Testis (tissue), 2 donors: ENCODE measurements at regions not wholly inside any gene's neighbourhood (a gene's known extent, or its start where the extent isn't known, plus 50 kb on each side); places are given as distances from the start of the nearest gene placed in this dataset.

Experiments
- POLR2A ChIP-seq: fragments of 450-650 bp; IDR thresholded peaks from one replicate; pipeline ENCODE4 v1.6.1; 2017; ENCODE audit warnings: antibody characterized with exemption, mild to moderate bottlenecking, moderate library complexity
- TF ChIP-seq, protein P1 (sequence below), 3 experiments: fragments of 450-650 bp in 2 of 3; fragments of 200-600 bp in 1 of 3; sonication (generic) in 1 of 3; IDR thresholded peaks; one replicate each; pipeline ENCODE4 v1.5.1; 2016 to 2019; ENCODE audit warnings: antibody characterized with exemption in 3 of 3, mild to moderate bottlenecking in 2 of 3, moderate library complexity in 1 of 3

DNA sequence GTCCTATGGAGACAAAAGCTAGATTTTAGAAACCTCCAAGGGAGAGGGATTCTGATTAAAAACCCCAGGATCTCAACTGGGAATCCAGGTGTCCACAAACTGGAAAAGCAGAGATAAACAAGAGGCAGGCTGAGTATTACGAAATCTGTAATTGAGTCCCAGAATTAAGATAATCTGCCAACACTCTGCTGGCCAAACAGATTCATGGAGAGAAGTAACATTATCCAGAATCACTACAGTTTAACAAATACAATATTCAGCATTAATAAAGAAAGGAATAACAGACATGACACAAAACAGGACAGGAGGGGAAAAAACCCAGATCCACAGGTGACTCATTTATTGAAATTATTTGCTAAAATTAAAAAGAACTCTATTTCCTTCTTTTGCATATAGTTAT is 227.2 kb upstream of the NANOGP8 start:
- TF ChIP-seq, protein P1, sequence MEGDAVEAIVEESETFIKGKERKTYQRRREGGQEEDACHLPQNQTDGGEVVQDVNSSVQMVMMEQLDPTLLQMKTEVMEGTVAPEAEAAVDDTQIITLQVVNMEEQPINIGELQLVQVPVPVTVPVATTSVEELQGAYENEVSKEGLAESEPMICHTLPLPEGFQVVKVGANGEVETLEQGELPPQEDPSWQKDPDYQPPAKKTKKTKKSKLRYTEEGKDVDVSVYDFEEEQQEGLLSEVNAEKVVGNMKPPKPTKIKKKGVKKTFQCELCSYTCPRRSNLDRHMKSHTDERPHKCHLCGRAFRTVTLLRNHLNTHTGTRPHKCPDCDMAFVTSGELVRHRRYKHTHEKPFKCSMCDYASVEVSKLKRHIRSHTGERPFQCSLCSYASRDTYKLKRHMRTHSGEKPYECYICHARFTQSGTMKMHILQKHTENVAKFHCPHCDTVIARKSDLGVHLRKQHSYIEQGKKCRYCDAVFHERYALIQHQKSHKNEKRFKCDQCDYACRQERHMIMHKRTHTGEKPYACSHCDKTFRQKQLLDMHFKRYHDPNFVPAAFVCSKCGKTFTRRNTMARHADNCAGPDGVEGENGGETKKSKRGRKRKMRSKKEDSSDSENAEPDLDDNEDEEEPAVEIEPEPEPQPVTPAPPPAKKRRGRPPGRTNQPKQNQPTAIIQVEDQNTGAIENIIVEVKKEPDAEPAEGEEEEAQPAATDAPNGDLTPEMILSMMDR (IDR thresholded peaks at IDR 0.05) = no peak
- no peak for TF ChIP-seq POLR2A
